HCT116 (cell line): ENCODE measurements at regions not wholly inside any gene's neighbourhood (a gene's known extent, or its start where the extent isn't known, plus 50 kb on each side); places are given as distances from the start of the nearest gene placed in this dataset.

Source experiments
- ATAC-seq: fragments of 200-7000 bp; cut with Tn5 transposase; 2 replicates; pipeline ENCODE4 v1.9.1; 2020; ENCODE audit warnings: mild to moderate bottlenecking, moderate library complexity
- BruUV-seq: library from RNA; stranded (reverse); fragments of 400-500 nt; replicated peaks from 2 replicates; lab custom pipeline; 2021; lab: Mats Ljungman, UMichigan
- CTCF ChIA-PET: fragments of 300-600 bp; sonication (Branson Sonifier 250); formaldehyde crosslinking; loops from one replicate; lab custom pipeline; 2021; ENCODE audit warnings: antibody characterized with exemption; lab: Charles Lee
- POLR2A ChIA-PET: fragments of 300-600, 350-600 bp; sonication (Branson Sonifier 250); formaldehyde crosslinking; loops from one replicate; lab custom pipeline; 2021; ENCODE audit warnings: antibody characterized with exemption; lab: Charles Lee
- RAD21 ChIA-PET, 2 experiments: fragments of 300-600 bp; sonication (Branson Sonifier 250); formaldehyde crosslinking; loops; one replicate each; lab custom pipeline; 2023; ENCODE audit warnings: low total read pairs in 2 of 2; ENCODE audit not compliant: uncharacterized antibody in 2 of 2, unreplicated experiment in 2 of 2, low non-redundant PET in 1 of 2; lab: Charles Lee
- DNase-seq: peaks from one replicate; pipeline ENCODE4 v3.0.0-alpha.2; 2010; ENCODE audit warnings: low read depth, low spot score
- H2AFZ ChIP-seq: fragments of 200-600 bp; shearing (Covaris generic), sonication (generic); 2 replicates; pipeline ENCODE4 v1.6.1; 2017; ENCODE audit warnings: low read depth, mixed run types, mixed read lengths, antibody characterized with exemption, low read length; ENCODE audit not compliant: poor library complexity, severe bottlenecking
- H3K27ac ChIP-seq: 2 replicates; pipeline ENCODE4 v1.5.1; 2012; ENCODE audit warnings: low read depth, low read length
- H3K27me3 ChIP-seq: fragments of 200-600 bp; sonication (generic); 2 replicates; pipeline ENCODE4 v1.6.1; 2016; ENCODE audit warnings: mixed run types, low read length, mixed read lengths; ENCODE audit not compliant: insufficient read depth
- H3K36me3 ChIP-seq, 2 experiments: fragments of 200-500 bp in 1 of 2; fragments of 200-600 bp in 1 of 2; sonication (Bioruptor generic) in 1 of 2; sonication (generic) in 1 of 2; 2 replicates each; pipeline versions ENCODE4 v1.5.1 to v1.6.1; 2014 to 2016; ENCODE audit warnings: low read length in 2 of 2, inconsistent platforms in 1 of 2, mixed read lengths in 1 of 2, mixed run types in 1 of 2; ENCODE audit not compliant: insufficient read depth in 2 of 2, control insufficient read depth in 1 of 2
- H3K4me1 ChIP-seq, 2 experiments: fragments of 200-600 bp in 1 of 2; sonication (generic) in 1 of 2; 2 replicates each; pipeline versions ENCODE4 v1.5.1 to v1.6.1; 2012 to 2017; ENCODE audit warnings: low read length in 2 of 2, inconsistent platforms in 1 of 2, mild to moderate bottlenecking in 1 of 2, mixed read lengths in 1 of 2, mixed run types in 1 of 2, moderate library complexity in 1 of 2; ENCODE audit not compliant: insufficient read depth in 2 of 2, control insufficient read depth in 1 of 2
- H3K4me2 ChIP-seq: fragments of 200-600 bp; sonication (generic); 2 replicates; pipeline ENCODE4 v1.6.1; 2017; ENCODE audit warnings: mixed run types, low read length, mixed read lengths
- H3K4me3 ChIP-seq, 2 experiments: fragments of 200-600 bp in 1 of 2; sonication (generic) in 1 of 2; replicated peaks in 1 of 2; 2 replicates each; pipeline ENCODE4 v1.5.1; 2011 to 2016; ENCODE audit warnings: low read length in 2 of 2, control low read depth in 1 of 2, low read depth in 1 of 2, mild to moderate bottlenecking in 1 of 2, mixed read lengths in 1 of 2, mixed run types in 1 of 2
- H3K79me2 ChIP-seq: fragments of 200-600 bp; sonication (generic); 2 replicates; pipeline ENCODE4 v1.6.1; 2017; ENCODE audit warnings: mild to moderate bottlenecking, mixed run types, low read length, moderate library complexity, mixed read lengths; ENCODE audit not compliant: insufficient read depth
- H3K9ac ChIP-seq: fragments of 200-600 bp; sonication (generic); 2 replicates; pipeline ENCODE4 v1.6.1; 2016; ENCODE audit warnings: low read length, mixed read lengths
- H3K9me2 ChIP-seq: fragments of 200-600 bp; sonication (generic), shearing (Covaris generic); 2 replicates; pipeline ENCODE4 v1.6.1; 2017; ENCODE audit warnings: mixed run types, mild to moderate bottlenecking, moderate library complexity; ENCODE audit not compliant: insufficient read depth
- H3K9me3 ChIP-seq, 2 experiments: fragments of 200-500 bp in 1 of 2; fragments of 200-600 bp in 1 of 2; sonication (Bioruptor generic) in 1 of 2; sonication (generic) in 1 of 2; 2 replicates each; pipeline ENCODE4 v1.6.1; 2014 to 2017; ENCODE audit warnings: low read length in 2 of 2, mixed read lengths in 2 of 2, inconsistent platforms in 1 of 2, low read depth in 1 of 2, mild to moderate bottlenecking in 1 of 2, mixed run types in 1 of 2, moderate library complexity in 1 of 2; ENCODE audit not compliant: control insufficient read depth in 1 of 2, insufficient read depth in 1 of 2
- H4K20me1 ChIP-seq: fragments of 200-600 bp; sonication (generic), shearing (Covaris generic); 2 replicates; pipeline ENCODE4 v1.6.1; 2017; ENCODE audit warnings: mixed run types, mild to moderate bottlenecking, moderate library complexity; ENCODE audit not compliant: insufficient read depth
- TCF7L2 ChIP-seq: IDR thresholded peaks from 2 replicates; pipeline ENCODE4 v1.7.0; 2011; ENCODE audit warnings: borderline replicate concordance, inconsistent platforms; ENCODE audit not compliant: insufficient read depth, insufficient read length; ENCODE audit errors: extremely low read depth
- YY1 ChIP-seq: IDR thresholded peaks from 2 replicates; pipeline ENCODE4 v1.6.1; 2011; ENCODE audit warnings: low read length, low read depth, moderate library complexity, mild to moderate bottlenecking; ENCODE audit not compliant: insufficient replicate concordance; ENCODE audit errors: extremely low read depth
- intact Hi-C: fragments of 100-400 bp; cut with micrococcal nuclease; formaldehyde crosslinking; loops from 2 replicates; pipeline ENCODE4 v1.10.0; 2022

- no peaks in the 10 kb centered on the region for H3K79me2 ChIP-seq
- no peaks in the 10 kb centered on the region for H3K36me3 ChIP-seq
- no peak overlapping the region for H3K27ac ChIP-seq
- no peak overlapping the region for H3K9ac ChIP-seq
- no peak for TF ChIP-seq TCF7L2
- BruUV-seq, result no TSS peak
- ATAC-seq (no peak), DNase-seq (no peak)
- ChIA-PET POLR2A (no interaction called here), RAD21 (no interaction called here), CTCF (no interaction called here)
- H4K20me1 ChIP-seq, result no peaks in the 10 kb centered on the region
- no peak overlapping the region for H3K4me3 ChIP-seq
- no peaks in the 10 kb centered on the region for H3K9me2 ChIP-seq
- H3K4me1 ChIP-seq, result no peaks in the 10 kb centered on the region
- H3K4me2 ChIP-seq, result no peak overlapping the region
- no peak overlapping the region for H2AFZ ChIP-seq
- intact Hi-C loops, result no loop called here
- no peaks in the 10 kb centered on the region for H3K27me3 ChIP-seq
- peaks cover 0 to 5% of the 10 kb centered on the region in 2 experiments; a peak in 2 of 4 replicates for H3K9me3 ChIP-seq
Measured at GRCh38 chr11:97995874-97996273, 1024.9 kb upstream of the CNTN5 start.

GRCh38 chr11:97996762-97997161 lies 1024.0 kb upstream of the CNTN5 start:
- Histone ChIP-seq H3K27ac (no peak overlapping the region), H3K4me2 (no peak overlapping the region), H3K9me2 (no peaks in the 10 kb centered on the region), H3K27me3 (no peaks in the 10 kb centered on the region), H3K9ac (no peak overlapping the region), H3K36me3 (no peaks in the 10 kb centered on the region), H3K4me1 (no peaks in the 10 kb centered on the region), H2AFZ (no peak overlapping the region), H3K79me2 (no peaks in the 10 kb centered on the region), H4K20me1 (no peaks in the 10 kb centered on the region), H3K9me3 (peaks cover 0 to 8% of the 10 kb centered on the region in 2 experiments; a peak in 2 of 4 replicates)
- ChIA-PET POLR2A (no interaction called here), RAD21 (no interaction called here), CTCF (no interaction called here)
- ATAC-seq (no peak), DNase-seq (no peak)
- intact Hi-C loops, result no loop called here
- no TSS peak for BruUV-seq
- TF ChIP-seq YY1, result no peak
- TF ChIP-seq, all 23 proteins: peak for 0
- H3K4me3 ChIP-seq, result no peak overlapping the region
